DOHH2 (cell line): ENCODE measurements at regions not wholly inside any gene's neighbourhood (a gene's known extent, or its start where the extent isn't known, plus 50 kb on each side); places are given as distances from the start of the nearest gene placed in this dataset.
"Not testable (repeated sequence)": the region's sequence is repeated elsewhere in the genome, so short reads cannot be mapped to it uniquely, and the experiment has no call there.

ENCODE experiments used
- H3F3A ChIP-seq: fragments of 200-600 bp; sonication (generic), shearing (Covaris generic); 2 replicates; pipeline ENCODE4 v1.6.0; 2016; ENCODE audit warnings: antibody characterized with exemption, mild to moderate bottlenecking; ENCODE audit not compliant: control insufficient read depth, insufficient read depth
- H3K27ac ChIP-seq: fragments of 200-600 bp; sonication (generic); 2 replicates; pipeline ENCODE4 v1.5.1; 2014; ENCODE audit warnings: low read depth, mild to moderate bottlenecking, low read length, moderate library complexity
- H3K27me3 ChIP-seq: fragments of 200-600 bp; sonication (generic); 2 replicates; pipeline ENCODE4 v1.6.1; 2014; ENCODE audit warnings: mild to moderate bottlenecking, low read length, mixed read lengths; ENCODE audit not compliant: control insufficient read depth
- H3K36me3 ChIP-seq: fragments of 200-600 bp; sonication (generic); 2 replicates; pipeline ENCODE4 v1.6.1; 2014; ENCODE audit warnings: mild to moderate bottlenecking, low read length, moderate library complexity, mixed read lengths; ENCODE audit not compliant: control insufficient read depth
- H3K4me1 ChIP-seq: fragments of 200-600 bp; sonication (generic); 2 replicates; pipeline ENCODE4 v1.6.1; 2014; ENCODE audit warnings: mild to moderate bottlenecking, low read length, mixed read lengths; ENCODE audit not compliant: control insufficient read depth
- H3K4me2 ChIP-seq: fragments of 200-600 bp; sonication (generic); 2 replicates; pipeline ENCODE4 v1.6.0; 2014; ENCODE audit warnings: mild to moderate bottlenecking, low read length, moderate library complexity
- H3K4me3 ChIP-seq: fragments of 200-600 bp; sonication (generic); 2 replicates; pipeline ENCODE4 v1.5.1; 2014; ENCODE audit warnings: mild to moderate bottlenecking, low read length, mixed read lengths
- H3K79me2 ChIP-seq: fragments of 200-600 bp; sonication (generic); 2 replicates; pipeline ENCODE4 v1.6.1; 2014; ENCODE audit warnings: mild to moderate bottlenecking, low read length, mixed read lengths; ENCODE audit not compliant: control insufficient read depth
- H3K9me2 ChIP-seq: fragments of 200-600 bp; sonication (generic); replicated peaks from 2 replicates; pipeline ENCODE4 v1.6.1; 2014; ENCODE audit warnings: mild to moderate bottlenecking, low read length, mixed read lengths; ENCODE audit not compliant: control insufficient read depth
- H3K9me3 ChIP-seq: fragments of 200-600 bp; sonication (generic); 2 replicates; pipeline ENCODE4 v1.6.1; 2014; ENCODE audit warnings: antibody characterized with exemption, low read length, mixed read lengths; ENCODE audit not compliant: control insufficient read depth, insufficient read depth
- H4K20me1 ChIP-seq: fragments of 200-600 bp; sonication (generic); 2 replicates; pipeline ENCODE4 v1.6.0; 2014; ENCODE audit warnings: low read depth, mild to moderate bottlenecking, antibody characterized with exemption, low read length, moderate library complexity; ENCODE audit not compliant: control insufficient read depth, insufficient read depth
- EZH2phosphoT487 ChIP-seq: fragments of 200-600 bp; sonication (generic); IDR thresholded peaks from 2 replicates; pipeline ENCODE4 v1.6.1; 2017; ENCODE audit warnings: borderline replicate concordance, mild to moderate bottlenecking, antibody characterized with exemption, low read length, moderate library complexity, mixed read lengths
- TF ChIP-seq, protein P1 (sequence below): fragments of 200-600 bp; sonication (generic); IDR thresholded peaks from one replicate; pipeline ENCODE4 v1.5.1; 2014; ENCODE audit warnings: antibody characterized with exemption, mild to moderate bottlenecking, low read depth, low read length; ENCODE audit not compliant: poor library complexity, severe bottlenecking

DNA sequence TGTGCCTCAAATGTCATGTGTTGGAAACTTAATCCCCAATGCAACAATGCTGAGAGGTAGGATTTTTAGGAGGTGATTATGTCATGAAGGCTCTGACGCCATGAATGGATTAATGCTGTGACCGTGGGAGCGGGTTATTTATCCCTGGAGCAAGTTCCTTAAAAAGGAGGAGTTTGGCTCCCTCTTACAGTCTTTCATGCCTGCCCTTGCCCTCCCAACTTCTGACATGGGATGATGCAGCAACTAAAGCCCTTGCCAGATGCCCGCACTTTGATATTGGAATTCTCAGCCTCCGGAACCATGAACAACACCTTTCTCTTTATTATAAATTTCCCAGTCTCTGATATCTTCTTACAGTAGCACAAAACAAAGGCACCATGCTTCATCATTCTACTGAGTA, 685.3 kb upstream of the CHRM3 start:
- H3K27me3 ChIP-seq: no peaks in the 10 kb centered on the region
- no peak overlapping the region for H3K4me2 ChIP-seq
- no peaks in the 10 kb centered on the region for H3K9me2 ChIP-seq
- H3K79me2 ChIP-seq: no peaks in the 10 kb centered on the region
- H3K27ac ChIP-seq: no peak overlapping the region
- no peaks in the 10 kb centered on the region for H3K36me3 ChIP-seq
- no peaks in the 10 kb centered on the region for H4K20me1 ChIP-seq
- H3F3A ChIP-seq: no peaks in the 10 kb centered on the region
- TF ChIP-seq, protein P1, sequence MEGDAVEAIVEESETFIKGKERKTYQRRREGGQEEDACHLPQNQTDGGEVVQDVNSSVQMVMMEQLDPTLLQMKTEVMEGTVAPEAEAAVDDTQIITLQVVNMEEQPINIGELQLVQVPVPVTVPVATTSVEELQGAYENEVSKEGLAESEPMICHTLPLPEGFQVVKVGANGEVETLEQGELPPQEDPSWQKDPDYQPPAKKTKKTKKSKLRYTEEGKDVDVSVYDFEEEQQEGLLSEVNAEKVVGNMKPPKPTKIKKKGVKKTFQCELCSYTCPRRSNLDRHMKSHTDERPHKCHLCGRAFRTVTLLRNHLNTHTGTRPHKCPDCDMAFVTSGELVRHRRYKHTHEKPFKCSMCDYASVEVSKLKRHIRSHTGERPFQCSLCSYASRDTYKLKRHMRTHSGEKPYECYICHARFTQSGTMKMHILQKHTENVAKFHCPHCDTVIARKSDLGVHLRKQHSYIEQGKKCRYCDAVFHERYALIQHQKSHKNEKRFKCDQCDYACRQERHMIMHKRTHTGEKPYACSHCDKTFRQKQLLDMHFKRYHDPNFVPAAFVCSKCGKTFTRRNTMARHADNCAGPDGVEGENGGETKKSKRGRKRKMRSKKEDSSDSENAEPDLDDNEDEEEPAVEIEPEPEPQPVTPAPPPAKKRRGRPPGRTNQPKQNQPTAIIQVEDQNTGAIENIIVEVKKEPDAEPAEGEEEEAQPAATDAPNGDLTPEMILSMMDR: no peak
- TF ChIP-seq EZH2phosphoT487: no peak
- no peaks in the 10 kb centered on the region for H3K4me1 ChIP-seq
- no peaks in the 10 kb centered on the region for H3K9me3 ChIP-seq
- H3K4me3 ChIP-seq: no peak overlapping the region

DNA sequence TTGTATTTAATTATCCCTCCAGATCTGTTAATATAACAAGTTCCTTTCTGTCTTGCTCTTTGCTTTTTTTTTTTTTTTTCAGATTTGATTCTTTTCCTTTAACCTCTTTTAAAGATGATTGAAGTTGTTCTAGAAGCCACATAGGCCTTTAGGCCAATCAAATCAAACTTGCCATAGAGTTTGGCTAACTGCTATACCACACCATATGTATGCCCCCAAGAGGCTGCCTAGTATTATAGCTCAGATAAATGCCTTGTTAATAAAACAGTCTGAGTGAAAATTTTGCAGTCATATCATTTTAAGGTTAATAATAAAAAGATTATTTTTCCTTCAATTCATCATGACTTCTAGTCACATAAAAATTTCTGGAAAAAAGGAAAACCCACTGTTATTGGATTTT, 696.0 kb upstream of the CHRM3 start:
- Histone ChIP-seq H3K27ac (no peak overlapping the region), H3K27me3 (no peaks in the 10 kb centered on the region), H3K4me3 (no peak overlapping the region), H3K36me3 (no peaks in the 10 kb centered on the region), H3K4me2 (no peak overlapping the region), H3K4me1 (no peaks in the 10 kb centered on the region), H3K79me2 (no peaks in the 10 kb centered on the region), H3F3A (no peaks in the 10 kb centered on the region), H4K20me1 (no peaks in the 10 kb centered on the region), H3K9me2 (no peaks in the 10 kb centered on the region), H3K9me3 (no peaks in the 10 kb centered on the region)
- TF ChIP-seq, protein P1: no peak
- TF ChIP-seq EZH2phosphoT487: no peak

DNA sequence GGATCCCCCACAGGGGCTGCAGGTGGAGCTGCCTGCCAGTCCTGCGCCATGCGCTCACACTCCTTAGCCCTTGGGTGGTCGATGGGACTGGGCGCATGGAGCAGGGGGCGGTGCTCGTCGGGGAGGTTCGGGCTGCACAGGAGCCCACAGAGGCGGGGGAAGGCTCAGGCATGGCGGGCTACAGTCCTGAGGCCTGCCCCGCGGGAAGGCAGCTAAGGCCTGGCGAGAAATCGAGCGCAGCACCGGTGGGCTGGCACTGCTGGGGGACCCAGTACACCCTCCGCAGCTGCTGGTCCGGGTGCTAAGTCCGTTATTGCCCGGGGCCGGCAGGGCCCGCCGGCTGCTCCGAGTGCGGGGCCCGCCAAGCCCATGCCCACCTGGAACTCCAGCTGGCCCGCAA, 701.8 kb upstream of the CHRM3 start:
- not testable (repeated sequence) for H3K4me3 ChIP-seq, H3K9me3 ChIP-seq, H3K4me2 ChIP-seq, H3K9me2 ChIP-seq, H3K4me1 ChIP-seq, H3K27me3 ChIP-seq, H3K27ac ChIP-seq, H3F3A ChIP-seq, H4K20me1 ChIP-seq, H3K36me3 ChIP-seq, H3K79me2 ChIP-seq

DNA sequence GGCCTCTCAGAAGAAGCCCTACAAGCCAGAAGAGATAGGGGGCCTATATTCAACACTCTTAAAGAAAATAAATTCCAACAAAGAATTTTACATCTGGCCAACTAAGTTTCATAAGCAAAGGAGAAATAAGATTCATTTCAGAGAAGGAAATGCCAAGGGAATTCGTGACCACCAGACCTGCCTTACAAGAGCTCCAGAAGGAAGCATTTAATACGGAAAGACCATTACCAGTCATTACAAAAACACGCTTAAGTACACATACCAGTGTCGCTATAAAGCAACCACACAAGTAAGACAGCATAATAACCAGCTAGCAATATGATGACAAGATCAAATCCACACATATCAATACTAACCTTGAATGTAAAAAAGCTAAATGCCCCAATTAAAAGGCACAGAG, 704.9 kb upstream of the CHRM3 start:
- Histone ChIP-seq H3K9me2 (no peaks in the 10 kb centered on the region), H3K4me2 (no peak overlapping the region), H3K9me3 (no peaks in the 10 kb centered on the region), H3F3A (no peaks in the 10 kb centered on the region), H3K4me1 (no peaks in the 10 kb centered on the region), H3K27me3 (no peaks in the 10 kb centered on the region), H3K79me2 (no peaks in the 10 kb centered on the region), H3K4me3 (no peak overlapping the region), H3K27ac (no peak overlapping the region), H3K36me3 (no peaks in the 10 kb centered on the region), H4K20me1 (no peaks in the 10 kb centered on the region)
- TF ChIP-seq, protein P1: no peak
- TF ChIP-seq EZH2phosphoT487: no peak
